ENCODE measurements at regions not wholly inside any gene's neighbourhood (a gene's known extent, or its start where the extent isn't known, plus 50 kb on each side); places are given as distances from the start of the nearest gene placed in this dataset.

DNA sequence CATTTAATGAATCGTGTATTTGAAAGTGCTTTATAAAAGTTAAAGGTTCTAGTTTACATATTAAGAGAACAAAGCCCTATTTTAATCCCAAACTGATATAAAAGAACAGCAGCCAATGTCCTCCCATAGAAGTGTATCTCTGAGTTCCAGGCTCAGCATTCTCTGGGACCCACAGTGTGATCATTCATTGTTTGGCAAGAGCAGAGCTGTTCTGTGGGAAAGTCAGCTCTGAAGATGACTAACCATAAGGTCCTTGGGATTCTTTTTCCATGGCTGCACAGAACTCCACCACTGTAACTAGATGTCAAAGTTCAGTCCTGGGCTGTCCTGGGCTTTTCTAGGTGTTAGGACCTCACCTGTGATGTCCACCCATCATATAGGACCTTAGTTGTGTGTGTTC lies 157.0 kb upstream of the TLL1 start (continued):
- TF ChIP-seq ZNF138 (CRISPR knock-in tag; conservative IDR thresholded peaks at IDR 0.05), result no peak

DNA sequence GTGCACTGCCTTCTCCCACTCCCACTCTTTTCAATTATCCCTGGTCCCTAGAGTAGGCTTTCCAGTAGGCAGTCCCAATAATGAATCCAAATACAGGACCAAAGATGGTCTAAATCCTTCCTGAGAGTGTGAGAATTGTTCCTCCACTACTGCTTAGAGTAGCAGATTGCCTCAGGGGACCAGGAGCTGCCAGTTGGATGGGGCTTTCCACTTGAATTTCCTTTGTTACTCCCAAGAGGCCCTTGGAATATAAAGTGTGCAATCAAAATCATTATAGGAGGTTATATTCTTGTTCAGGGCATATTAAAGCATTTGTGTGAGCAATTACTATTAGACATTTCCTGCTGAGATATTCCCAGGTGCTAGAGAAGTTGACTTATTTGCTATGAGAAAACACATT lies 156.6 kb upstream of the TLL1 start:
- Mint-ChIP-seq H3K27ac (no peak overlapping the region), H3K27me3 (ENCODE audit: low read depth) (no peaks in the 10 kb centered on the region), H3K4me1 (peaks cover 3% of the 10 kb centered on the region), H3K9me3 (peaks cover 9% of the 10 kb centered on the region), H3K36me3 (no peaks in the 10 kb centered on the region), H3K4me3 (no peak overlapping the region)
- DNase-seq (ENCODE audit: low spot score) (no peak), ATAC-seq (no peak)
- ChIA-PET CTCF (no interaction called here), POLR2A (no interaction called here)
- TF ChIP-seq E2F1 (CRISPR knock-in tag; IDR thresholded peaks at IDR 0.05), result no peak
- no peak for TF ChIP-seq FOXK1 (CRISPR knock-in tag; IDR thresholded peaks at IDR 0.05)
- TF ChIP-seq, protein P1, sequence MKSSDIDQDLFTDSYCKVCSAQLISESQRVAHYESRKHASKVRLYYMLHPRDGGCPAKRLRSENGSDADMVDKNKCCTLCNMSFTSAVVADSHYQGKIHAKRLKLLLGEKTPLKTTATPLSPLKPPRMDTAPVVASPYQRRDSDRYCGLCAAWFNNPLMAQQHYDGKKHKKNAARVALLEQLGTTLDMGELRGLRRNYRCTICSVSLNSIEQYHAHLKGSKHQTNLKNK (CRISPR knock-in tag; IDR thresholded peaks at IDR 0.05), result no peak
- TF ChIP-seq NR3C1 (CRISPR knock-in tag; conservative IDR thresholded peaks at IDR 0.05; ENCODE audit: low read depth), result no peak
- TF ChIP-seq OVOL2 (CRISPR knock-in tag; IDR thresholded peaks at IDR 0.05; ENCODE audit: borderline replicate concordance), result no peak
- no peak for TF ChIP-seq JAZF1 (CRISPR knock-in tag; IDR thresholded peaks at IDR 0.05)
- no peak for TF ChIP-seq JUN (CRISPR knock-in tag; IDR thresholded peaks at IDR 0.05)
- no peak for TF ChIP-seq MXD4 (CRISPR knock-in tag; IDR thresholded peaks at IDR 0.05; ENCODE audit: borderline replicate concordance)
- TF ChIP-seq SMAD3 (CRISPR knock-in tag; IDR thresholded peaks at IDR 0.05; ENCODE audit: borderline replicate concordance), result no peak
- TF ChIP-seq HMGXB4 (CRISPR knock-in tag; IDR thresholded peaks at IDR 0.05), result no peak
- TF ChIP-seq ZNF138 (CRISPR knock-in tag; conservative IDR thresholded peaks at IDR 0.05), result no peak
- TF ChIP-seq, protein P2, sequence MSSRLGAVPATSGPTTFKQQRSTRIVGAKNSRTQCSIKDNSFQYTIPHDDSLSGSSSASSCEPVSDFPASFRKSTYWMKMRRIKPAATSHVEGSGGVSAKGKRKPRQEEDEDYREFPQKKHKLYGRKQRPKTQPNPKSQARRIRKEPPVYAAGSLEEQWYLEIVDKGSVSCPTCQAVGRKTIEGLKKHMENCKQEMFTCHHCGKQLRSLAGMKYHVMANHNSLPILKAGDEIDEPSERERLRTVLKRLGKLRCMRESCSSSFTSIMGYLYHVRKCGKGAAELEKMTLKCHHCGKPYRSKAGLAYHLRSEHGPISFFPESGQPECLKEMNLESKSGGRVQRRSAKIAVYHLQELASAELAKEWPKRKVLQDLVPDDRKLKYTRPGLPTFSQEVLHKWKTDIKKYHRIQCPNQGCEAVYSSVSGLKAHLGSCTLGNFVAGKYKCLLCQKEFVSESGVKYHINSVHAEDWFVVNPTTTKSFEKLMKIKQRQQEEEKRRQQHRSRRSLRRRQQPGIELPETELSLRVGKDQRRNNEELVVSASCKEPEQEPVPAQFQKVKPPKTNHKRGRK (CRISPR knock-in tag; IDR thresholded peaks at IDR 0.05; ENCODE audit: borderline replicate concordance), result no peak
- TF ChIP-seq, protein P3, sequence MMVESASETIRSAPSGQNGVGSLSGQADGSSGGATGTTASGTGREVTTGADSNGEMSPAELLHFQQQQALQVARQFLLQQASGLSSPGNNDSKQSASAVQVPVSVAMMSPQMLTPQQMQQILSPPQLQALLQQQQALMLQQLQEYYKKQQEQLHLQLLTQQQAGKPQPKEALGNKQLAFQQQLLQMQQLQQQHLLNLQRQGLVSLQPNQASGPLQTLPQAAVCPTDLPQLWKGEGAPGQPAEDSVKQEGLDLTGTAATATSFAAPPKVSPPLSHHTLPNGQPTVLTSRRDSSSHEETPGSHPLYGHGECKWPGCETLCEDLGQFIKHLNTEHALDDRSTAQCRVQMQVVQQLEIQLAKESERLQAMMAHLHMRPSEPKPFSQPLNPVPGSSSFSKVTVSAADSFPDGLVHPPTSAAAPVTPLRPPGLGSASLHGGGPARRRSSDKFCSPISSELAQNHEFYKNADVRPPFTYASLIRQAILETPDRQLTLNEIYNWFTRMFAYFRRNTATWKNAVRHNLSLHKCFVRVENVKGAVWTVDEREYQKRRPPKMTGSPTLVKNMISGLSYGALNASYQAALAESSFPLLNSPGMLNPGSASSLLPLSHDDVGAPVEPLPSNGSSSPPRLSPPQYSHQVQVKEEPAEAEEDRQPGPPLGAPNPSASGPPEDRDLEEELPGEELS (CRISPR knock-in tag; IDR thresholded peaks at IDR 0.05), result no peak
- TF ChIP-seq, protein P4, sequence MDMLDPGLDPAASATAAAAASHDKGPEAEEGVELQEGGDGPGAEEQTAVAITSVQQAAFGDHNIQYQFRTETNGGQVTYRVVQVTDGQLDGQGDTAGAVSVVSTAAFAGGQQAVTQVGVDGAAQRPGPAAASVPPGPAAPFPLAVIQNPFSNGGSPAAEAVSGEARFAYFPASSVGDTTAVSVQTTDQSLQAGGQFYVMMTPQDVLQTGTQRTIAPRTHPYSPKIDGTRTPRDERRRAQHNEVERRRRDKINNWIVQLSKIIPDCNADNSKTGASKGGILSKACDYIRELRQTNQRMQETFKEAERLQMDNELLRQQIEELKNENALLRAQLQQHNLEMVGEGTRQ (CRISPR knock-in tag; IDR thresholded peaks at IDR 0.05), result no peak
- TF ChIP-seq, protein P5, sequence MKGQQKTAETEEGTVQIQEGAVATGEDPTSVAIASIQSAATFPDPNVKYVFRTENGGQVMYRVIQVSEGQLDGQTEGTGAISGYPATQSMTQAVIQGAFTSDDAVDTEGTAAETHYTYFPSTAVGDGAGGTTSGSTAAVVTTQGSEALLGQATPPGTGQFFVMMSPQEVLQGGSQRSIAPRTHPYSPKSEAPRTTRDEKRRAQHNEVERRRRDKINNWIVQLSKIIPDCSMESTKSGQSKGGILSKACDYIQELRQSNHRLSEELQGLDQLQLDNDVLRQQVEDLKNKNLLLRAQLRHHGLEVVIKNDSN (CRISPR knock-in tag; IDR thresholded peaks at IDR 0.05), result no peak
- no peak for TF ChIP-seq TEAD1 (CRISPR knock-in tag; IDR thresholded peaks at IDR 0.05)

All from WTC11 (cell line).